Stomach (tissue), 8 donors: ENCODE measurements at regions not wholly inside any gene's neighbourhood (a gene's known extent, or its start where the extent isn't known, plus 50 kb on each side); places are given as distances from the start of the nearest gene placed in this dataset.

Experiments
- DNase-seq, 2 donors: peaks; one replicate each; pipeline versions ENCODE4 v3.0.0 to v3.0.0-alpha.2; 2013 to 2019
- H3K27ac ChIP-seq, 5 donors: fragments of 200-600 bp in 4 of 5; sonication (generic) in 4 of 5; one replicate each; pipeline ENCODE4 v1.5.1; 2013 to 2019; ENCODE audit warnings: mild to moderate bottlenecking in 1 of 5, moderate library complexity in 1 of 5
- H3K27me3 ChIP-seq, 3 donors: fragments of 200-600 bp; sonication (generic); one replicate each; pipeline ENCODE4 v1.5.1; 2017 to 2019; ENCODE audit warnings: mixed run types in 1 of 3
- H3K36me3 ChIP-seq, 4 donors: fragments of 200-600 bp; sonication (generic); 1 replicate in 3 of 4; 2 replicates in 1 of 4; pipeline ENCODE4 v1.5.1; 2016 to 2019
- H3K4me1 ChIP-seq, 4 donors: fragments of 200-600 bp; sonication (generic); one replicate each; pipeline ENCODE4 v1.5.1; 2016 to 2019
- H3K4me3 ChIP-seq, 4 donors: fragments of 200-600 bp; sonication (generic) in 3 of 4; one replicate each; pipeline ENCODE4 v1.5.1; 2016 to 2019; ENCODE audit warnings: mild to moderate bottlenecking in 1 of 4
- H3K9me3 ChIP-seq, 4 donors: fragments of 200-600 bp; sonication (generic); one replicate each; pipeline ENCODE4 v1.5.1; 2016 to 2019
- CTCF ChIP-seq, 7 experiments: fragments of 450-650 bp in 4 of 7; fragments of 200-600 bp in 3 of 7; sonication (generic) in 3 of 7; IDR thresholded peaks; one replicate each; pipeline ENCODE4 v1.5.1; 2016 to 2019; ENCODE audit warnings: antibody characterized with exemption in 7 of 7, control low read depth in 2 of 7, mild to moderate bottlenecking in 1 of 7
- EP300 ChIP-seq: sonication (generic); formaldehyde crosslinking; IDR thresholded peaks from one replicate; pipeline ENCODE4 v1.6.1; 2017; ENCODE audit warnings: antibody characterized with exemption
- POLR2A ChIP-seq, 4 donors: fragments of 450-650 bp; IDR thresholded peaks; one replicate each; pipeline ENCODE4 v1.6.1; 2016; ENCODE audit warnings: antibody characterized with exemption in 4 of 4, control low read depth in 2 of 4, mild to moderate bottlenecking in 1 of 4, moderate library complexity in 1 of 4
- POLR2AphosphoS5 ChIP-seq, 3 donors: sonication (generic); formaldehyde crosslinking; IDR thresholded peaks; one replicate each; pipeline ENCODE4 v1.6.1; 2016; ENCODE audit warnings: antibody characterized with exemption in 3 of 3
- WGBS, 5 donors: extraction: QIAGEN DNeasy Blood & Tissue Kit in 3 of 5; methylation state at CpG; one replicate each; pipeline versions ENCODE4 v1.1.5 to v1.1.7; 2013 to 2018; 5-methylcytosine and 5-hydroxymethylcytosine counted together
- intact Hi-C: fragments of 100-400 bp; cut with DNase I; formaldehyde crosslinking; loops from one replicate; pipeline ENCODE4 v1.15.1; 2023; ENCODE audit warnings: low total_unique reads
- donor health status: healthy with polysubstance abuse.
- donor health status: Bipolar disorder and iron deficiency.
- donor health status: healthy.

- H3K4me3 ChIP-seq = no peak overlapping the region
- H3K9me3 ChIP-seq = peaks cover 0 to 6% (median 3%) of the 10 kb centered on the region in 4 donors
- intact Hi-C loops = no loop called here
- no peaks in the 10 kb centered on the region for H3K36me3 ChIP-seq
- 76 to 88% (median 77%) methylated on average over 1 of the region's 1 CpG for WGBS, 5 donors
- no peaks in the 10 kb centered on the region for H3K4me1 ChIP-seq
- H3K27ac ChIP-seq = no peak overlapping the region
- H3K27me3 ChIP-seq = no peaks in the 10 kb centered on the region
- DNase-seq = no peak
- TF ChIP-seq EP300 (no peak), POLR2A (IDR thresholded peaks at IDR 0.05) (no peak), CTCF (IDR thresholded peaks at IDR 0.05) (no peak), POLR2AphosphoS5 (IDR thresholded peaks at IDR 0.05) (no peak)
Observed at GRCh38 chr4:141962486-141962885, 326.1 kb downstream of the IL15 start.

GRCh38 chr4:141971869-141972268 is 335.5 kb downstream of the IL15 start:
- H3K4me1 ChIP-seq = no peaks in the 10 kb centered on the region
- DNase-seq = no peak
- WGBS, 5 donors = 74 to 90% (median 82%) methylated on average over 3 of the region's 3 CpGs
- TF ChIP-seq CTCF (IDR thresholded peaks at IDR 0.05) = no peak
- TF ChIP-seq POLR2A (IDR thresholded peaks at IDR 0.05) = no peak
- TF ChIP-seq EP300 = no peak
- TF ChIP-seq POLR2AphosphoS5 (IDR thresholded peaks at IDR 0.05) = no peak
- intact Hi-C loops = no loop called here
- no peaks in the 10 kb centered on the region for H3K27me3 ChIP-seq
- no peak overlapping the region for H3K27ac ChIP-seq
- H3K4me3 ChIP-seq = no peak overlapping the region
- H3K9me3 ChIP-seq = peaks cover 0 to 17% (median 4%) of the 10 kb centered on the region in 4 donors
- no peaks in the 10 kb centered on the region for H3K36me3 ChIP-seq

- 0 to 65% (median 63%) methylated on average over 1 of the region's 1 CpG for WGBS, 5 donors
- DNase-seq = no peak
- no peaks in the 10 kb centered on the region for H3K36me3 ChIP-seq
- H3K9me3 ChIP-seq = peaks cover 0 to 10% (median 4%) of the 10 kb centered on the region in 4 donors
- H3K4me3 ChIP-seq = no peak overlapping the region
- H3K27ac ChIP-seq = no peak overlapping the region
- no peaks in the 10 kb centered on the region for H3K4me1 ChIP-seq
- TF ChIP-seq POLR2A (IDR thresholded peaks at IDR 0.05) (no peak), POLR2AphosphoS5 (IDR thresholded peaks at IDR 0.05) (no peak), EP300 (no peak), CTCF (IDR thresholded peaks at IDR 0.05) (no peak)
- no peaks in the 10 kb centered on the region for H3K27me3 ChIP-seq
- intact Hi-C loops = no loop called here
Observed at GRCh38 chr4:141972950-141973349, 336.6 kb downstream of the IL15 start.
